ENCODE measurements at regions not wholly inside any gene's neighbourhood (a gene's known extent, or its start where the extent isn't known, plus 50 kb on each side); places are given as distances from the start of the nearest gene placed in this dataset.

GRCh38 chr16:86985648-86986015 is 331.6 kb downstream of the C16orf95 start:
- no peaks in the 10 kb centered on the region for H3K4me1 ChIP-seq (ENCODE audit: insufficient read depth, low read length, poor library complexity, severe bottlenecking)
- no peak for TF ChIP-seq CTCF (conservative IDR thresholded peaks at IDR 0.05; ENCODE audit: low read depth, low read length)
- no peak overlapping the region for H3K4me3 ChIP-seq (ENCODE audit: low read depth, low read length, poor library complexity, severe bottlenecking)
- H3K9me3 ChIP-seq (ENCODE audit: low read depth, low read length, poor library complexity, severe bottlenecking), result no peaks in the 10 kb centered on the region
- no TSS peak for BruUV-seq (replicated peaks)
- ChIA-PET POLR2A (ENCODE audit: low non-redundant PET) (no interaction called here), CTCF (no interaction called here)
- H3K36me3 ChIP-seq (ENCODE audit: insufficient read depth, low read length, poor library complexity, severe bottlenecking), result no peaks in the 10 kb centered on the region
- no peak for DNase-seq (ENCODE audit: low spot score)
- no peak overlapping the region for H3K27ac ChIP-seq (ENCODE audit: low read depth, low read length, poor library complexity, severe bottlenecking)
- intact Hi-C loops (cut with micrococcal nuclease; ENCODE audit: unreplicated experiment), result no loop called here
- H3K27me3 ChIP-seq (replicated peaks; ENCODE audit: insufficient read depth, low read depth, low read length, poor library complexity), result peaks cover 13% of the 10 kb centered on the region

- peaks cover 18% of the 10 kb centered on the region for H3K27me3 ChIP-seq (replicated peaks; ENCODE audit: insufficient read depth, low read depth, low read length, poor library complexity)
These were observed 331.1 kb downstream of the C16orf95 start for GRCh38 chr16:86986136-86986535.

GRCh38 chr16:86986809-86987487 is 330.2 kb downstream of the C16orf95 start:
- POLR2A ChIA-PET (ENCODE audit: low non-redundant PET), result no interaction called here
- Histone ChIP-seq H3K9me3 (ENCODE audit: low read depth, low read length, poor library complexity, severe bottlenecking) (no peaks in the 10 kb centered on the region), H3K27me3 (replicated peaks; ENCODE audit: insufficient read depth, low read depth, low read length, poor library complexity) (peaks cover 26% of the 10 kb centered on the region), H3K4me1 (ENCODE audit: insufficient read depth, low read length, poor library complexity, severe bottlenecking) (no peaks in the 10 kb centered on the region), H3K4me3 (ENCODE audit: low read depth, low read length, poor library complexity, severe bottlenecking) (no peak overlapping the region), H3K36me3 (ENCODE audit: insufficient read depth, low read length, poor library complexity, severe bottlenecking) (no peaks in the 10 kb centered on the region), H3K27ac (ENCODE audit: low read depth, low read length, poor library complexity, severe bottlenecking) (no peak overlapping the region)
- CTCF ChIA-PET, result no interaction called here
- no TSS peak for BruUV-seq (replicated peaks)
- intact Hi-C loops (cut with micrococcal nuclease; ENCODE audit: unreplicated experiment), result no loop called here
- no peak for DNase-seq (ENCODE audit: low spot score)
- TF ChIP-seq CTCF (conservative IDR thresholded peaks at IDR 0.05; ENCODE audit: low read depth, low read length), result no peak
- TF ChIP-seq EZH2 (IDR thresholded peaks at IDR 0.05; ENCODE audit: borderline replicate concordance, low read depth, low read length, poor library complexity, severe bottlenecking), result no peak

More at GRCh38 chr16:86986136-86986535, 331.1 kb downstream of the C16orf95 start:
- Histone ChIP-seq H3K27ac (ENCODE audit: low read depth, low read length, poor library complexity, severe bottlenecking) (no peak overlapping the region), H3K4me1 (ENCODE audit: insufficient read depth, low read length, poor library complexity, severe bottlenecking) (no peaks in the 10 kb centered on the region), H3K4me3 (ENCODE audit: low read depth, low read length, poor library complexity, severe bottlenecking) (no peak overlapping the region), H3K36me3 (ENCODE audit: insufficient read depth, low read length, poor library complexity, severe bottlenecking) (no peaks in the 10 kb centered on the region), H3K9me3 (ENCODE audit: low read depth, low read length, poor library complexity, severe bottlenecking) (no peaks in the 10 kb centered on the region)
- TF ChIP-seq EZH2 (IDR thresholded peaks at IDR 0.05; ENCODE audit: borderline replicate concordance, low read depth, low read length, poor library complexity, severe bottlenecking), result no peak
- TF ChIP-seq CTCF (conservative IDR thresholded peaks at IDR 0.05; ENCODE audit: low read depth, low read length), result no peak
- DNase-seq (ENCODE audit: low spot score), result no peak
- POLR2A ChIA-PET (ENCODE audit: low non-redundant PET), result no interaction called here
- CTCF ChIA-PET, result no interaction called here
- no TSS peak for BruUV-seq (replicated peaks)
- intact Hi-C loops (cut with micrococcal nuclease; ENCODE audit: unreplicated experiment), result no loop called here
